ENCODE measurements at regions not wholly inside any gene's neighbourhood (a gene's known extent, or its start where the extent isn't known, plus 50 kb on each side); places are given as distances from the start of the nearest gene placed in this dataset.

DNA sequence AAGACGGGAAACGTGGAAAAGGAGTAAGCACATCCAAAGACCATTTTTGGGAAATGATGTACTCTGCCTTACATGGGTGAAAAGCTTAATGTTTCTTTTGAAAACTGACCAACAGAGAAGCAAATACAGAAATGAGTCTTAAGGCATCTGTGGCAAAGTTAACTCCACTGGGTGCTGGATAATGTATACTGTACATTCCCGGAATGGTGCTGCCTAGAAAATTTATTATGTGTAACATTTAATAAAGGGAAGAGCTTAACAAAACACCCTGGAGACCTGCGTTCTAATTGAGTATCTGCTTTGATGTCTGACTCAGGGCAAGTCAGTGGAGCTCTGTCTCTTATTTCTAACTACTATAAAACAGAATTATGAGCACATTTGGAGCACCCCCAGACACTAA lies 230.2 kb downstream of the MID1 start:
- TF ChIP-seq, protein P1, sequence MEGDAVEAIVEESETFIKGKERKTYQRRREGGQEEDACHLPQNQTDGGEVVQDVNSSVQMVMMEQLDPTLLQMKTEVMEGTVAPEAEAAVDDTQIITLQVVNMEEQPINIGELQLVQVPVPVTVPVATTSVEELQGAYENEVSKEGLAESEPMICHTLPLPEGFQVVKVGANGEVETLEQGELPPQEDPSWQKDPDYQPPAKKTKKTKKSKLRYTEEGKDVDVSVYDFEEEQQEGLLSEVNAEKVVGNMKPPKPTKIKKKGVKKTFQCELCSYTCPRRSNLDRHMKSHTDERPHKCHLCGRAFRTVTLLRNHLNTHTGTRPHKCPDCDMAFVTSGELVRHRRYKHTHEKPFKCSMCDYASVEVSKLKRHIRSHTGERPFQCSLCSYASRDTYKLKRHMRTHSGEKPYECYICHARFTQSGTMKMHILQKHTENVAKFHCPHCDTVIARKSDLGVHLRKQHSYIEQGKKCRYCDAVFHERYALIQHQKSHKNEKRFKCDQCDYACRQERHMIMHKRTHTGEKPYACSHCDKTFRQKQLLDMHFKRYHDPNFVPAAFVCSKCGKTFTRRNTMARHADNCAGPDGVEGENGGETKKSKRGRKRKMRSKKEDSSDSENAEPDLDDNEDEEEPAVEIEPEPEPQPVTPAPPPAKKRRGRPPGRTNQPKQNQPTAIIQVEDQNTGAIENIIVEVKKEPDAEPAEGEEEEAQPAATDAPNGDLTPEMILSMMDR (IDR thresholded peaks at IDR 0.05) = no peak
- no peak for TF ChIP-seq POLR2A (IDR thresholded peaks at IDR 0.05)
- no peak for TF ChIP-seq POLR2AphosphoS5 (IDR thresholded peaks at IDR 0.05)

Measured in prostate gland (tissue), 2 donors.